Common myeloid progenitor, CD34-positive (primary cell): ENCODE measurements at regions not wholly inside any gene's neighbourhood (a gene's known extent, or its start where the extent isn't known, plus 50 kb on each side); places are given as distances from the start of the nearest gene placed in this dataset.

ENCODE experiments used
- CTCF ChIA-PET: fragments of 350-600 bp; sonication (Branson Sonifier 250); formaldehyde crosslinking; loops from one replicate; lab custom pipeline; 2021; ENCODE audit warnings: antibody characterized with exemption; lab: Charles Lee
- POLR2A ChIA-PET: fragments of 350-600 bp; sonication (Branson Sonifier 250); formaldehyde crosslinking; loops from one replicate; lab custom pipeline; 2021; ENCODE audit warnings: antibody characterized with exemption; lab: Charles Lee
- DNase-seq, 3 donors: peaks; one replicate each; pipeline versions ENCODE4 v3.0.0 to v3.0.0-alpha.2; 2013
- H3K27ac ChIP-seq, 2 experiments: 1 replicate in 1 of 2; 2 replicates in 1 of 2; pipeline ENCODE4 v1.7.0; 2013; ENCODE audit warnings: inconsistent platforms in 2 of 2, low read length in 2 of 2, mild to moderate bottlenecking in 2 of 2, low read depth in 1 of 2, moderate library complexity in 1 of 2; ENCODE audit not compliant: severe bottlenecking in 2 of 2, insufficient read depth in 1 of 2, poor library complexity in 1 of 2
- H3K27me3 ChIP-seq, 5 experiments: replicated peaks in 2 of 5; 1 replicate in 3 of 5; 2 replicates in 2 of 5; pipeline versions ENCODE4 v1.6.1 to v1.7.0; 2013; ENCODE audit warnings: low read length in 4 of 5, mild to moderate bottlenecking in 2 of 5, moderate library complexity in 2 of 5, inconsistent platforms in 1 of 5; ENCODE audit not compliant: insufficient read depth in 5 of 5, control insufficient read depth in 4 of 5
- H3K36me3 ChIP-seq, 4 experiments: 1 replicate in 2 of 4; 2 replicates in 2 of 4; pipeline versions ENCODE4 v1.6.1 to v1.7.0; 2013; ENCODE audit warnings: low read length in 3 of 4, control low read depth in 1 of 4, mild to moderate bottlenecking in 1 of 4; ENCODE audit not compliant: control insufficient read depth in 4 of 4, insufficient read depth in 4 of 4
- H3K4me1 ChIP-seq, 4 experiments: 1 replicate in 3 of 4; 2 replicates in 1 of 4; pipeline versions ENCODE4 v1.6.1 to v1.7.1; 2013; ENCODE audit warnings: low read length in 3 of 4, mild to moderate bottlenecking in 3 of 4, control low read depth in 1 of 4, inconsistent platforms in 1 of 4, moderate library complexity in 1 of 4; ENCODE audit not compliant: control insufficient read depth in 4 of 4, insufficient read depth in 4 of 4; ENCODE audit errors: control extremely low read depth in 1 of 4
- H3K4me3 ChIP-seq, 7 experiments: 1 replicate in 4 of 7; 2 replicates in 3 of 7; pipeline versions ENCODE4 v1.5.1 to v1.7.0; 2013; ENCODE audit warnings: mild to moderate bottlenecking in 7 of 7, low read length in 6 of 7, moderate library complexity in 6 of 7, inconsistent platforms in 2 of 7, low read depth in 2 of 7, control low read depth in 1 of 7; ENCODE audit not compliant: insufficient read depth in 4 of 7, control insufficient read depth in 1 of 7; ENCODE audit errors: extremely low read depth in 1 of 7
- H3K9me3 ChIP-seq, 5 experiments: 1 replicate in 4 of 5; 2 replicates in 1 of 5; pipeline versions ENCODE4 v1.6.1 to v1.7.1; 2013; ENCODE audit warnings: low read length in 4 of 5, mild to moderate bottlenecking in 2 of 5, inconsistent platforms in 1 of 5, low read depth in 1 of 5, moderate library complexity in 1 of 5; ENCODE audit not compliant: control insufficient read depth in 4 of 5, insufficient read depth in 2 of 5; ENCODE audit errors: control extremely low read depth in 1 of 5
- WGBS: methylation state at CpG from one replicate; pipeline ENCODE4 v1.1.5; 2013; ENCODE audit not compliant: insufficient coverage; 5-methylcytosine and 5-hydroxymethylcytosine counted together

- Histone ChIP-seq H3K4me1 (no peaks in the 10 kb centered on the region), H3K9me3 (peaks cover 0 to 8% (median 0%) of the 10 kb centered on the region in 5 experiments), H3K36me3 (no peaks in the 10 kb centered on the region), H3K4me3 (no peak overlapping the region), H3K27me3 (peaks cover 0 to 4% (median 0%) of the 10 kb centered on the region in 5 experiments), H3K27ac (no peak overlapping the region)
- 69% methylated on average over 2 of the region's 4 CpGs for WGBS
- DNase-seq: no peak
- POLR2A ChIA-PET: no interaction called here
- CTCF ChIA-PET: interaction anchor here (0.6 kb wide), 1 partner anchor 69 kb away, joined by 3 read pairs; no protein-coding TSS in a partner anchor
These were observed 161.5 kb upstream of the MB21D2 start for GRCh38 chr3:193078996-193079753.

GRCh38 chr3:193080821-193081365 is 160.1 kb upstream of the PLAAT1 start:
- DNase-seq: no peak
- POLR2A ChIA-PET: no interaction called here

GRCh38 chr3:193085655-193086054 is 155.4 kb upstream of the PLAAT1 start:
- CTCF ChIA-PET: no interaction called here
- Histone ChIP-seq H3K27ac (no peak overlapping the region), H3K36me3 (no peaks in the 10 kb centered on the region), H3K4me1 (no peaks in the 10 kb centered on the region), H3K27me3 (no peaks in the 10 kb centered on the region), H3K9me3 (peaks cover 0 to 8% (median 0%) of the 10 kb centered on the region in 5 experiments), H3K4me3 (no peak overlapping the region)
- DNase-seq: no peak
- 80% methylated on average over 1 of the region's 2 CpGs for WGBS
- POLR2A ChIA-PET: no interaction called here

More at GRCh38 chr3:193080821-193081365, 160.1 kb upstream of the PLAAT1 start:
- H3K4me1 ChIP-seq: no peaks in the 10 kb centered on the region
- 100% methylated on average over 1 of the region's 3 CpGs for WGBS
- no peak overlapping the region for H3K27ac ChIP-seq
- H3K9me3 ChIP-seq: peaks cover 0 to 8% (median 0%) of the 10 kb centered on the region in 5 experiments
- H3K4me3 ChIP-seq: no peak overlapping the region
- CTCF ChIA-PET: no interaction called here
- H3K27me3 ChIP-seq: peaks cover 0 to 1% (median 0%) of the 10 kb centered on the region in 5 experiments
- no peaks in the 10 kb centered on the region for H3K36me3 ChIP-seq

GRCh38 chr3:193086681-193087080 is 154.3 kb upstream of the PLAAT1 start:
- Histone ChIP-seq H3K9me3 (peaks cover 0 to 8% (median 0%) of the 10 kb centered on the region in 5 experiments), H3K4me3 (no peak overlapping the region), H3K27me3 (no peaks in the 10 kb centered on the region), H3K27ac (no peak overlapping the region), H3K36me3 (no peaks in the 10 kb centered on the region), H3K4me1 (no peaks in the 10 kb centered on the region)
- CTCF ChIA-PET: no interaction called here
- POLR2A ChIA-PET: no interaction called here
- WGBS: 29% methylated on average over 2 of the region's 4 CpGs
- DNase-seq: no peak

- Histone ChIP-seq H3K4me3 (no peak overlapping the region), H3K27me3 (no peaks in the 10 kb centered on the region), H3K36me3 (no peaks in the 10 kb centered on the region), H3K4me1 (no peaks in the 10 kb centered on the region), H3K27ac (no peak overlapping the region), H3K9me3 (peaks cover 0 to 5% (median 0%) of the 10 kb centered on the region in 5 experiments)
- DNase-seq: no peak
- CTCF ChIA-PET: no interaction called here
- POLR2A ChIA-PET: no interaction called here
- 100% methylated on average over 1 of the region's 3 CpGs for WGBS
These were observed 153.7 kb upstream of the PLAAT1 start for GRCh38 chr3:193087336-193087735.

GRCh38 chr3:193095366-193095765 is 145.7 kb upstream of the PLAAT1 start:
- H3K27me3 ChIP-seq: no peaks in the 10 kb centered on the region
- H3K4me3 ChIP-seq: no peak overlapping the region
- 95% methylated on average over 4 of the region's 4 CpGs for WGBS
- H3K27ac ChIP-seq: no peak overlapping the region
- H3K4me1 ChIP-seq: no peaks in the 10 kb centered on the region
- H3K9me3 ChIP-seq: no peaks in the 10 kb centered on the region
- no peaks in the 10 kb centered on the region for H3K36me3 ChIP-seq
- CTCF ChIA-PET: no interaction called here
- POLR2A ChIA-PET: no interaction called here
- no peak for DNase-seq

GRCh38 chr3:193096076-193096475 is 144.9 kb upstream of the PLAAT1 start:
- Histone ChIP-seq H3K9me3 (peaks cover 0 to 2% (median 0%) of the 10 kb centered on the region in 5 experiments), H3K27me3 (no peaks in the 10 kb centered on the region), H3K4me3 (no peak overlapping the region), H3K27ac (no peak overlapping the region), H3K36me3 (no peaks in the 10 kb centered on the region), H3K4me1 (no peaks in the 10 kb centered on the region)
- 89% methylated on average over 2 of the region's 2 CpGs for WGBS
- no peak for DNase-seq
- ChIA-PET POLR2A (no interaction called here), CTCF (no interaction called here)
